ENCODE measurements at regions not wholly inside any gene's neighbourhood (a gene's known extent, or its start where the extent isn't known, plus 50 kb on each side); places are given as distances from the start of the nearest gene placed in this dataset.
"Not testable (repeated sequence)": the region's sequence is repeated elsewhere in the genome, so short reads cannot be mapped to it uniquely, and the experiment has no call there.

DNA sequence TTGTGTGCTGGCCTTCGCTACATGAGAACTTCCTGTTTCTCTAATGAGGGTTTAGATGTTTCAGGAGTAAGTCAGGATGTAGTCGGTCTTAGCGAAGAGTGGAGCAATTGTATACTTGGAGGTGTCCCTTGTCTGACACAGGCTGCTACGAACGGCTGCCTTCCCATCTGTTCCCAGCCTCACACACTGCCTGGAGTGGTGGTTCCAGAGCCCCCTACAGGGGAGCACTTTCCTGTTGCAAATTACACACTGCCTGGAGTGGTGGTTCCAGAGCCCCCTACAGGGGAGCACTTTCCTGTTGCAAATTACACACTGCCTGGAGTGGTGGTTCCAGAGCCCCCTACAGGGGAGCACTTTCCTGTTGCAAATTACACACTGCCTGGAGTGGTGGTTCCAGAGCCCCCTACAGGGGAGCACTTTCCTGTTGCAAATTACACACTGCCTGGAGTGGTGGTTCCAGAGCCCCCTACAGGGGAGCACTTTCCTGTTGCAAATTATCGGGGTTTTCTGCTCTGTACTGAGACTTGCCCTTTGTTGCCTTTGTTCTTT lies 126.5 kb upstream of the L3MBTL4 start:
- not testable (repeated sequence) for H2AFZ ChIP-seq (ENCODE audit: low read depth, low read length); H3K9ac ChIP-seq (ENCODE audit: low read length); H3K4me3 ChIP-seq (ENCODE audit: insufficient read depth in 1 of 2, low read depth in 1 of 2, low read length in 2 of 2); H2BK5ac ChIP-seq (ENCODE audit: low read depth, low read length, poor library complexity, severe bottlenecking); H2BK12ac ChIP-seq (ENCODE audit: low read length in 2 of 2); H3K36me3 ChIP-seq (ENCODE audit: control insufficient read depth in 1 of 2, insufficient read depth in 2 of 2, low read depth in 1 of 2, low read length in 2 of 2); H3K4me1 ChIP-seq (ENCODE audit: control insufficient read depth, insufficient read depth, low read depth, low read length); H3K4me2 ChIP-seq (ENCODE audit: low read length, poor library complexity, severe bottlenecking); H4K91ac ChIP-seq (ENCODE audit: low read length); H3K23ac ChIP-seq (ENCODE audit: low read length in 2 of 2); H3K27me3 ChIP-seq (ENCODE audit: control insufficient read depth in 1 of 2, insufficient read depth in 1 of 2, low read length in 2 of 2); H3K79me1 ChIP-seq (replicated peaks; ENCODE audit: low read length, poor library complexity, severe bottlenecking); H3K14ac ChIP-seq (ENCODE audit: low read length in 2 of 2); H2AK5ac ChIP-seq (ENCODE audit: low read length, severe bottlenecking); H3K4ac ChIP-seq (ENCODE audit: low read depth in 1 of 2, low read length in 2 of 2); H3K9me3 ChIP-seq (ENCODE audit: control insufficient read depth, low read length); H3K18ac ChIP-seq (ENCODE audit: low read depth in 1 of 2, low read length in 2 of 2); H2BK120ac ChIP-seq (ENCODE audit: low read depth, low read length); DNase-seq; H3K27ac ChIP-seq (ENCODE audit: low read length, poor library complexity, severe bottlenecking); H4K8ac ChIP-seq (ENCODE audit: low read length); H2BK15ac ChIP-seq (ENCODE audit: low read depth, poor library complexity, severe bottlenecking)
- 48% methylated on average over 6 of the region's 6 CpGs for WGBS

DNA sequence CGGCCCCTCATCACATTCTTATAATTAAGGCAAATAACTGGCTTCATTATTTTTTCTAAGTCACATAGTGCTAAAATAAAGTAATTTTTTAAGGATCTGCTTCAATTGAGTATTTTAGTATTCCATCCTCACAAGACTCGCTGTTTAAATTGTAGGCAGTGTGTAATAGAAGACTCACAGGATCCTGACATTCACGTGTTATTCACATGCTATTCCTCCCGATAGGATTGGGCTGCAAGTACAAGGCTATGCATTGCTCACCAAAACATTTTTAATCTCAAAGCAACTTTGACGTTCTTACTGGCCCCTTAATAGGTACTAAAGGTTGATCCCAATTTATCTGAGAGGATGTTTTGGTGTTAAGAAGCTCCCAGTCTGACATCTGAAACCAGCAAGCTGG lies 127.6 kb upstream of the L3MBTL4 start:
- no peak for DNase-seq
- H3K9me3 ChIP-seq (ENCODE audit: control insufficient read depth, low read length), result no peaks in the 10 kb centered on the region
- no peak overlapping the region for H3K27ac ChIP-seq (ENCODE audit: low read length, poor library complexity, severe bottlenecking)
- H3K9ac ChIP-seq (ENCODE audit: low read length), result no peak overlapping the region
- H3K23ac ChIP-seq (ENCODE audit: low read length in 2 of 2), result no peak overlapping the region
- WGBS, result 83% methylated on average over 3 of the region's 5 CpGs
- H3K36me3 ChIP-seq (ENCODE audit: control insufficient read depth in 1 of 2, insufficient read depth in 2 of 2, low read depth in 1 of 2, low read length in 2 of 2), result no peaks in the 10 kb centered on the region
- H3K4ac ChIP-seq (ENCODE audit: low read depth in 1 of 2, low read length in 2 of 2), result no peak overlapping the region
- H4K8ac ChIP-seq (ENCODE audit: low read length), result no peak overlapping the region
- H3K14ac ChIP-seq (ENCODE audit: low read length in 2 of 2), result no peak overlapping the region
- no peak overlapping the region for H2AK5ac ChIP-seq (ENCODE audit: low read length, severe bottlenecking)
- peaks cover 0 to 4% of the 10 kb centered on the region in 2 experiments for H3K27me3 ChIP-seq (ENCODE audit: control insufficient read depth in 1 of 2, insufficient read depth in 1 of 2, low read length in 2 of 2)
- no peak overlapping the region for H3K4me3 ChIP-seq (ENCODE audit: insufficient read depth in 1 of 2, low read depth in 1 of 2, low read length in 2 of 2)
- no peak overlapping the region for H2BK15ac ChIP-seq (ENCODE audit: low read depth, poor library complexity, severe bottlenecking)
- no peaks in the 10 kb centered on the region for H3K4me1 ChIP-seq (ENCODE audit: control insufficient read depth, insufficient read depth, low read depth, low read length)
- no peak overlapping the region for H2AFZ ChIP-seq (ENCODE audit: low read depth, low read length)
- H3K79me1 ChIP-seq (replicated peaks; ENCODE audit: low read length, poor library complexity, severe bottlenecking), result no peaks in the 10 kb centered on the region
- no peak overlapping the region for H2BK12ac ChIP-seq (ENCODE audit: low read length in 2 of 2)
- H4K91ac ChIP-seq (ENCODE audit: low read length), result no peak overlapping the region
- no peak overlapping the region for H2BK120ac ChIP-seq (ENCODE audit: low read depth, low read length)
- no peak overlapping the region for H2BK5ac ChIP-seq (ENCODE audit: low read depth, low read length, poor library complexity, severe bottlenecking)
- no peak overlapping the region for H3K4me2 ChIP-seq (ENCODE audit: low read length, poor library complexity, severe bottlenecking)
- no peak overlapping the region for H3K18ac ChIP-seq (ENCODE audit: low read depth in 1 of 2, low read length in 2 of 2)

DNA sequence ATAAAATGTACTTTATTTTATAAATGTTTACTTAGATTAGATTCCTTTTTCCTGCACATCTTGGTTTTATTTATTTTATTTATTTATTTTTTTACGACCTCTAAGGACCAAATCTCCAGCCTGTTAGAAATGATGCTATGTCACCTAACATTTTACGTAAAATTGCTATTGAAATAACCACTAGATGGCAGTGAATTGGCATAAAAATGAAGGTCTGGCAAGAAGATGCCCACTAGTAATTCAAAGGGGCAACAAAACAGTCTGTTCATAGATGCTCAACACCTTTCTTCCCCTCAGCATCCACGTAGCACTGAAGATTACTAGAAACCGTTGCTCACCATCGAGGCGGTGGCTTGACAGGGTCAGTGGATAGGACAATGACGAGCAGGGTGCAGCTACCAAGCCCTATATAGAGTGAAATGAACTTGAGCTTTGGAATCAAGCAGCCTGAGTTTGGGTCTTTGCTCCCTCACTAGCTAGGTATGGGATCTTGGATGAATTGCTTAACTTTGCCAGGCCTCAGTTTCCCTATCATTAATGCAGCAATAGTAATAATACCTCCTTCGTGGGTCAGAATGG lies 128.7 kb upstream of the L3MBTL4 start:
- H4K8ac ChIP-seq (ENCODE audit: low read length), result no peak overlapping the region
- no peak overlapping the region for H2AFZ ChIP-seq (ENCODE audit: low read depth, low read length)
- H3K4ac ChIP-seq (ENCODE audit: low read depth in 1 of 2, low read length in 2 of 2), result no peak overlapping the region
- peak; percentile 48 for DNase-seq
- WGBS, result 63% methylated on average over 5 of the region's 8 CpGs
- H2BK5ac ChIP-seq (ENCODE audit: low read depth, low read length, poor library complexity, severe bottlenecking), result no peak overlapping the region
- no peak overlapping the region for H2AK5ac ChIP-seq (ENCODE audit: low read length, severe bottlenecking)
- H2BK120ac ChIP-seq (ENCODE audit: low read depth, low read length), result no peak overlapping the region
- H3K36me3 ChIP-seq (ENCODE audit: control insufficient read depth in 1 of 2, insufficient read depth in 2 of 2, low read depth in 1 of 2, low read length in 2 of 2), result no peaks in the 10 kb centered on the region
- no peak overlapping the region for H4K91ac ChIP-seq (ENCODE audit: low read length)
- H3K27me3 ChIP-seq (ENCODE audit: control insufficient read depth in 1 of 2, insufficient read depth in 1 of 2, low read length in 2 of 2), result peaks cover 0 to 4% of the 10 kb centered on the region in 2 experiments
- H3K9ac ChIP-seq (ENCODE audit: low read length), result no peak overlapping the region
- no peak overlapping the region for H3K23ac ChIP-seq (ENCODE audit: low read length in 2 of 2)
- H3K9me3 ChIP-seq (ENCODE audit: control insufficient read depth, low read length), result no peaks in the 10 kb centered on the region
- no peak overlapping the region for H2BK12ac ChIP-seq (ENCODE audit: low read length in 2 of 2)
- no peaks in the 10 kb centered on the region for H3K79me1 ChIP-seq (replicated peaks; ENCODE audit: low read length, poor library complexity, severe bottlenecking)
- H3K27ac ChIP-seq (ENCODE audit: low read length, poor library complexity, severe bottlenecking), result no peak overlapping the region
- no peaks in the 10 kb centered on the region for H3K4me1 ChIP-seq (ENCODE audit: control insufficient read depth, insufficient read depth, low read depth, low read length)
- H3K18ac ChIP-seq (ENCODE audit: low read depth in 1 of 2, low read length in 2 of 2), result no peak overlapping the region
- H3K4me2 ChIP-seq (ENCODE audit: low read length, poor library complexity, severe bottlenecking), result no peak overlapping the region
- no peak overlapping the region for H3K14ac ChIP-seq (ENCODE audit: low read length in 2 of 2)
- H2BK15ac ChIP-seq (ENCODE audit: low read depth, poor library complexity, severe bottlenecking), result no peak overlapping the region
- no peak overlapping the region for H3K4me3 ChIP-seq (ENCODE audit: insufficient read depth in 1 of 2, low read depth in 1 of 2, low read length in 2 of 2)

DNA sequence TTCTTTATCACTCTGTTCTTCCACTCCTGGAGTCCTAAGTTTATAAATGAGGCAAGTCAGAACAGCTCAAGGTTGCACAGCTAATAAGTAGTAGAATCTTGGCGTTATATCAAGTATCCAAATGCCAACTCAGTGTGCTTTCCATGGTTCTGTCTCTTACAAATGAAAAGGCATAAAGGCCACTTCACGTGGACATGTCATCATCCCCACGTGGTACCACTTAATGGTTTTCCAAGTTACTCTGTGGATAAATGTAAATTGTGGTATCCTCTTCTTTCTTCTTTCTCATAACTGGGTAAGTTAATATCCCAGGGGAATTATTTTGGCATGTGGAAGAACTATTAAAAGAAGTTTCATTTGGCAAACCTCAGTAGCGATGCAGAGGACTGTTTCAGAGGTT lies 131.5 kb upstream of the L3MBTL4 start:
- Histone ChIP-seq H3K36me3 (ENCODE audit: control insufficient read depth in 1 of 2, insufficient read depth in 2 of 2, low read depth in 1 of 2, low read length in 2 of 2) (no peaks in the 10 kb centered on the region), H2AK5ac (ENCODE audit: low read length, severe bottlenecking) (no peak overlapping the region), H4K8ac (ENCODE audit: low read length) (no peak overlapping the region), H3K9ac (ENCODE audit: low read length) (peak overlapping the region; percentile 7), H3K27me3 (ENCODE audit: control insufficient read depth in 1 of 2, insufficient read depth in 1 of 2, low read length in 2 of 2) (peaks cover 0 to 4% of the 10 kb centered on the region in 2 experiments), H3K4ac (ENCODE audit: low read depth in 1 of 2, low read length in 2 of 2) (no peak overlapping the region), H3K9me3 (ENCODE audit: control insufficient read depth, low read length) (no peaks in the 10 kb centered on the region), H3K23ac (ENCODE audit: low read length in 2 of 2) (no peak overlapping the region), H3K4me3 (ENCODE audit: insufficient read depth in 1 of 2, low read depth in 1 of 2, low read length in 2 of 2) (no peak overlapping the region), H2BK5ac (ENCODE audit: low read depth, low read length, poor library complexity, severe bottlenecking) (no peak overlapping the region), H3K4me1 (ENCODE audit: control insufficient read depth, insufficient read depth, low read depth, low read length) (no peaks in the 10 kb centered on the region), H3K4me2 (ENCODE audit: low read length, poor library complexity, severe bottlenecking) (no peak overlapping the region), H2BK15ac (ENCODE audit: low read depth, poor library complexity, severe bottlenecking) (no peak overlapping the region), H3K79me1 (replicated peaks; ENCODE audit: low read length, poor library complexity, severe bottlenecking) (no peaks in the 10 kb centered on the region), H3K14ac (ENCODE audit: low read length in 2 of 2) (no peak overlapping the region), H2AFZ (ENCODE audit: low read depth, low read length) (no peak overlapping the region), H4K91ac (ENCODE audit: low read length) (no peak overlapping the region), H2BK12ac (ENCODE audit: low read length in 2 of 2) (no peak overlapping the region), H3K18ac (ENCODE audit: low read depth in 1 of 2, low read length in 2 of 2) (no peak overlapping the region), H2BK120ac (ENCODE audit: low read depth, low read length) (no peak overlapping the region), H3K27ac (ENCODE audit: low read length, poor library complexity, severe bottlenecking) (no peak overlapping the region)
- WGBS, result 98% methylated on average over 3 of the region's 4 CpGs
- no peak for DNase-seq

Data from mesenchymal stem cell (in vitro differentiated cells and primary cell).